ENCODE measurements at regions not wholly inside any gene's neighbourhood (a gene's known extent, or its start where the extent isn't known, plus 50 kb on each side); places are given as distances from the start of the nearest gene placed in this dataset.
"Not testable (repeated sequence)": the region's sequence is repeated elsewhere in the genome, so short reads cannot be mapped to it uniquely, and the experiment has no call there.

DNA sequence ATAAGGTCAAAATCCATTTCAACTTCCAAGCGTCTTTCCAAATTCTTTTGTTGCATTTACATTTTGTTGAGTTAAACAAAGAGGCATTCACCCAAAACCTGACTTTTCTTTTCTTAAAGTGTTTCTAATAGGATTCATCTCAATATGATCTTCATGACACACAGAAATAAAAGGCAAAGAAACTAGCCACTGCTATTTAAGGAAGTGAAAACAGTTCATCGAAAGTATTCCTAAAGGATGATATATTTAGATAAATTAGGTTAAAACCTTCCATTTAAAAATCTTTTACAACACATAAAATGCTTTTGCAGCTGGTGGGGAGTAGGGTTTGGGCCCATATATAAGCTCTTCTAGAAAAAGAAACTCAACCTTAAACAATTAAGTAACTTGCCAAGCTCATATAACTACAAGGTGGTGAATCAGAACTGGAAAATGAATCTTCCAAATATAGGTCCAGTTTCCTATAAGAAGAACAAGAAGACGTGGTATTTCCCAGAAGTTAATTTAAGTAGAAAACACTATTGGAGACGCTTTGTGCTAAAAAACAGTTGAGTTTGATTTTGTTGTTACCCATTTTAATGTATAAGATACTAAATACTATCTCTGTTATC is 336.0 kb upstream of the HNRNPA3 start:
- intact Hi-C loops (cut with micrococcal nuclease) = no loop called here
- Histone ChIP-seq H3F3A (ENCODE audit: low read length, unreplicated experiment) (no peaks in the 10 kb centered on the region), H3K27ac (ENCODE audit: low read length) (no peak overlapping the region), H3K27me3 (ENCODE audit: low read length) (peaks cover 32% of the 10 kb centered on the region), H3K9ac (ENCODE audit: low read length) (no peak overlapping the region), H3K4me1 (ENCODE audit: insufficient read depth, low read length) (no peaks in the 10 kb centered on the region), H3K79me2 (ENCODE audit: low read length) (no peaks in the 10 kb centered on the region), H3K9me2 (replicated peaks; ENCODE audit: low read length) (no peaks in the 10 kb centered on the region), H4K20me1 (ENCODE audit: low read length) (no peaks in the 10 kb centered on the region), H3K4me2 (ENCODE audit: low read length) (no peak overlapping the region), H2AFZ (ENCODE audit: low read length) (no peak overlapping the region), H3K36me3 (ENCODE audit: low read depth, low read length) (no peaks in the 10 kb centered on the region), H3K9me3 (ENCODE audit: low read length) (no peaks in the 10 kb centered on the region), H3K4me3 (ENCODE audit: low read length) (no peak overlapping the region)
- TF ChIP-seq, protein P1, sequence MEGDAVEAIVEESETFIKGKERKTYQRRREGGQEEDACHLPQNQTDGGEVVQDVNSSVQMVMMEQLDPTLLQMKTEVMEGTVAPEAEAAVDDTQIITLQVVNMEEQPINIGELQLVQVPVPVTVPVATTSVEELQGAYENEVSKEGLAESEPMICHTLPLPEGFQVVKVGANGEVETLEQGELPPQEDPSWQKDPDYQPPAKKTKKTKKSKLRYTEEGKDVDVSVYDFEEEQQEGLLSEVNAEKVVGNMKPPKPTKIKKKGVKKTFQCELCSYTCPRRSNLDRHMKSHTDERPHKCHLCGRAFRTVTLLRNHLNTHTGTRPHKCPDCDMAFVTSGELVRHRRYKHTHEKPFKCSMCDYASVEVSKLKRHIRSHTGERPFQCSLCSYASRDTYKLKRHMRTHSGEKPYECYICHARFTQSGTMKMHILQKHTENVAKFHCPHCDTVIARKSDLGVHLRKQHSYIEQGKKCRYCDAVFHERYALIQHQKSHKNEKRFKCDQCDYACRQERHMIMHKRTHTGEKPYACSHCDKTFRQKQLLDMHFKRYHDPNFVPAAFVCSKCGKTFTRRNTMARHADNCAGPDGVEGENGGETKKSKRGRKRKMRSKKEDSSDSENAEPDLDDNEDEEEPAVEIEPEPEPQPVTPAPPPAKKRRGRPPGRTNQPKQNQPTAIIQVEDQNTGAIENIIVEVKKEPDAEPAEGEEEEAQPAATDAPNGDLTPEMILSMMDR (conservative IDR thresholded peaks at IDR 0.05; ENCODE audit: low read depth, low read length) = no peak
- TF ChIP-seq EZH2phosphoT487 (IDR thresholded peaks at IDR 0.05; ENCODE audit: borderline replicate concordance, low read length) = no peak
- no peak for TF ChIP-seq EZH2 (IDR thresholded peaks at IDR 0.05; ENCODE audit: low read length, unreplicated experiment)
- ATAC-seq (no peak), DNase-seq (no peak)
- ChIA-PET POLR2A (ENCODE audit: unreplicated experiment) (no interaction called here), CTCF (no interaction called here)
- BruUV-seq (replicated peaks) = no TSS peak

DNA sequence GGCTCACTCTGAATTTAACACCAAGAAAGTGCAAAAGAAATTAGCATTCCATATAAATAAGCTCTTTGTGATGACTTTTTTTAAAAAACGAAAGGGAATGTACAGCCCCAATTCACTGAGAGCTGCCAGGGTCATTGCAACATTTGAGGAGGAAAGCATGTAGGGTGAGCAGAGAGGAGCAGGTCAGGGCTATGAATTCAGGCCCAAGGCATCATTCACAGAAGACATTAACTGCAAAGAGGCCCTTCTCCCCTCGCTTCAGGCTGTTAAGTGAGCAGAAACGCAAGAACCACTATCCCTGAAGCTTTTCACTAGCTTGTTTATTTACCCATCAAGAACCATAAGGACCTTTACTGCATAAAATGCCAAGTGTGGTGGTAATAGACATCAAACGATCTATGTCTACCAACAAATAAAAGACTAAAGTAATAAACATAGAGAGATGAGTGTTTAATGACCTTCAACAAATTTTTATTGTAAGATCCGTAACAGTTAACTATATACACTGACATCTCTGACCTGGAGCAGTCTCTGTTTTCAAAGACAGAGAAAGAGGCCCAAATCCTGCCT is 333.1 kb upstream of the HNRNPA3 start:
- TF ChIP-seq, protein P1 (conservative IDR thresholded peaks at IDR 0.05; ENCODE audit: low read depth, low read length) = no peak
- TF ChIP-seq EZH2phosphoT487 (IDR thresholded peaks at IDR 0.05; ENCODE audit: borderline replicate concordance, low read length) = no peak
- no peak for TF ChIP-seq EZH2 (IDR thresholded peaks at IDR 0.05; ENCODE audit: low read length, unreplicated experiment)
- Histone ChIP-seq H3K79me2 (ENCODE audit: low read length) (no peaks in the 10 kb centered on the region), H3K9me3 (ENCODE audit: low read length) (no peaks in the 10 kb centered on the region), H3K27me3 (ENCODE audit: low read length) (peaks cover 21% of the 10 kb centered on the region; the same call in 1 of the 2 replicates), H3F3A (ENCODE audit: low read length, unreplicated experiment) (no peaks in the 10 kb centered on the region), H3K4me1 (ENCODE audit: insufficient read depth, low read length) (no peaks in the 10 kb centered on the region), H2AFZ (ENCODE audit: low read length) (no peak overlapping the region), H3K9ac (ENCODE audit: low read length) (no peak overlapping the region), H3K4me2 (ENCODE audit: low read length) (no peak overlapping the region), H3K4me3 (ENCODE audit: low read length) (no peak overlapping the region), H3K36me3 (ENCODE audit: low read depth, low read length) (no peaks in the 10 kb centered on the region), H3K27ac (ENCODE audit: low read length) (no peak overlapping the region), H3K9me2 (replicated peaks; ENCODE audit: low read length) (no peaks in the 10 kb centered on the region), H4K20me1 (ENCODE audit: low read length) (no peaks in the 10 kb centered on the region)
- POLR2A ChIA-PET (ENCODE audit: unreplicated experiment) = no interaction called here
- intact Hi-C loops (cut with micrococcal nuclease) = no loop called here
- CTCF ChIA-PET = no interaction called here
- DNase-seq (no peak), ATAC-seq (no peak)
- no TSS peak for BruUV-seq (replicated peaks)

DNA sequence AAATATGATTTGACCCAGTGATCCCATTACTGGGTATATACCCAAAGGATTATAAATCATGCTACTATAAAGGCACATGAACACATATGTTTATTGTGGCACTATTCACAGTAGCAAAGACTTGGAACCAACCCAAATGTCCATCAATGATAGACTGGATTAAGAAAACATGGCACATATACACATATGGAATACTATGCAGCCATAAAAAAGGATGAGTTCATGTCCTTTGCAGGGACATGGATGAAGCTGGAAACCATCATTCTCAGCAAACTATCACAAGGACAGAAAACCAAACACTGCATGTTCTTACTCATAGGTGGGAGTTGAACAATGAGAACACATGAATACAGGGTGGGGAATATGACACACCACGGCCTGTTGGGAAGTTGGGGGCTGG is 330.5 kb upstream of the HNRNPA3 start:
- H2AFZ ChIP-seq (ENCODE audit: low read length); H3K9me3 ChIP-seq (ENCODE audit: low read length); H3K4me2 ChIP-seq (ENCODE audit: low read length); H3K9ac ChIP-seq (ENCODE audit: low read length); H3K27ac ChIP-seq (ENCODE audit: low read length); H3F3A ChIP-seq (ENCODE audit: low read length, unreplicated experiment); CTCF ChIA-PET; H3K36me3 ChIP-seq (ENCODE audit: low read depth, low read length); DNase-seq; ATAC-seq; BruUV-seq (replicated peaks); H3K4me1 ChIP-seq (ENCODE audit: insufficient read depth, low read length); H3K79me2 ChIP-seq (ENCODE audit: low read length); POLR2A ChIA-PET (ENCODE audit: unreplicated experiment); H3K9me2 ChIP-seq (replicated peaks; ENCODE audit: low read length); intact Hi-C loops (cut with micrococcal nuclease); H3K4me3 ChIP-seq (ENCODE audit: low read length); H4K20me1 ChIP-seq (ENCODE audit: low read length); H3K27me3 ChIP-seq (ENCODE audit: low read length): not testable (repeated sequence)
